Thyroid gland (tissue), 4 donors: ENCODE measurements at regions not wholly inside any gene's neighbourhood (a gene's known extent, or its start where the extent isn't known, plus 50 kb on each side); places are given as distances from the start of the nearest gene placed in this dataset.

Experiments
- DNase-seq, 2 donors: peaks; one replicate each; pipeline ENCODE4 v3.0.0-alpha.2; 2019
- H3K27ac ChIP-seq, 3 donors: fragments of 200-600 bp; sonication (generic); 1 replicate in 2 of 3; 2 replicates in 1 of 3; pipeline ENCODE4 v1.5.1; 2016 to 2019; ENCODE audit warnings: mild to moderate bottlenecking in 1 of 3, moderate library complexity in 1 of 3
- H3K27me3 ChIP-seq: fragments of 200-600 bp; sonication (generic); one replicate; pipeline ENCODE4 v1.5.1; 2019
- H3K36me3 ChIP-seq, 2 donors: fragments of 200-600 bp; sonication (generic); one replicate each; pipeline ENCODE4 v1.5.1; 2016 to 2019
- H3K4me1 ChIP-seq, 2 donors: fragments of 200-600 bp; sonication (generic); one replicate each; pipeline ENCODE4 v1.5.1; 2017 to 2019
- H3K4me3 ChIP-seq, 3 donors: fragments of 200-600 bp; sonication (generic); replicated peaks in 1 of 3; 1 replicate in 2 of 3; 2 replicates in 1 of 3; pipeline ENCODE4 v1.5.1; 2016; ENCODE audit warnings: mild to moderate bottlenecking in 1 of 3
- H3K9me3 ChIP-seq: fragments of 200-600 bp; sonication (generic); one replicate; pipeline ENCODE4 v1.5.1; 2017
- CTCF ChIP-seq, 6 experiments: fragments of 200-600 bp in 3 of 6; fragments of 450-650 bp in 3 of 6; sonication (generic) in 3 of 6; IDR thresholded peaks; one replicate each; pipeline ENCODE4 v1.5.1; 2016 to 2019; ENCODE audit warnings: antibody characterized with exemption in 6 of 6, mild to moderate bottlenecking in 2 of 6, inconsistent platforms in 1 of 6, moderate library complexity in 1 of 6
- POLR2A ChIP-seq, 2 donors: fragments of 450-650 bp; IDR thresholded peaks; one replicate each; pipeline ENCODE4 v1.6.1; 2017; ENCODE audit warnings: antibody characterized with exemption in 2 of 2, mild to moderate bottlenecking in 2 of 2, moderate library complexity in 1 of 2
- WGBS, 2 donors: methylation state at CpG; one replicate each; pipeline ENCODE4 v1.1.5; 2017; 5-methylcytosine and 5-hydroxymethylcytosine counted together
- intact Hi-C: fragments of 100-400 bp; cut with DNase I; formaldehyde crosslinking; loops from one replicate; pipeline ENCODE4 v1.15.1; 2023

DNA sequence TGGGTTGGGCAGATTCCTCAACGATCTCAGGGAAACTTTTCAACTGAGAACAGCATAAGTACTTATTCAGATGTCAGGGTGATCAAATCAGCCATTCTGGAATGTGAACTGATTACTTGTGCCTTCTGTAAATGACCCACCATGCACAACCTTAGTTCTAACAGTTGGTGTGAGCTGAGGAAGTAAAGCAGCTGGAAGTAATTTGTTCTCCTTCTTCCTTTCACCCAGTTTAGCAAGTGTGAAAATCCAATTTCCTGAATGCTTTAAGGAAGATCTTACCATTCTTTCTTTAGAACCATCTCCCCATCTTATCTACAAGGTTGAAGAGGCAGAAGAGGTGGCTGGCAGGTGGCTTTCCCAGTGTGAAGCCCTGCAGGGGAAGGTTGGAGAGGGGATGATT is 781.6 kb downstream of the ETS1 start:
- no peak overlapping the region for H3K27ac ChIP-seq
- peaks cover 5 to 8% of the 10 kb centered on the region in 2 donors for H3K4me1 ChIP-seq
- 69 to 96% methylated on average over 1 of the region's 1 CpG for WGBS, 2 donors
- no peak for DNase-seq
- no peak overlapping the region for H3K4me3 ChIP-seq
- H3K9me3 ChIP-seq = no peaks in the 10 kb centered on the region
- H3K36me3 ChIP-seq = no peaks in the 10 kb centered on the region
- H3K27me3 ChIP-seq = no peaks in the 10 kb centered on the region
- TF ChIP-seq CTCF (IDR thresholded peaks at IDR 0.05) = no peak
- TF ChIP-seq POLR2A (IDR thresholded peaks at IDR 0.05) = no peak
- intact Hi-C loops = no loop called here

GRCh38 chr11:127804747-127805400 is 782.5 kb downstream of the ETS1 start:
- Histone ChIP-seq H3K9me3 (no peaks in the 10 kb centered on the region), H3K4me3 (no peak overlapping the region), H3K4me1 (peaks cover 5 to 8% of the 10 kb centered on the region in 2 donors), H3K36me3 (no peaks in the 10 kb centered on the region), H3K27ac (no peak overlapping the region), H3K27me3 (no peaks in the 10 kb centered on the region)
- intact Hi-C loops = no loop called here
- TF ChIP-seq POLR2A (IDR thresholded peaks at IDR 0.05) (no peak), CTCF (IDR thresholded peaks at IDR 0.05) (no peak)
- DNase-seq = no peak
- 51 to 54% methylated on average over 2 of the region's 2 CpGs for WGBS, 2 donors

- Histone ChIP-seq H3K36me3 (no peaks in the 10 kb centered on the region), H3K9me3 (no peaks in the 10 kb centered on the region), H3K27me3 (no peaks in the 10 kb centered on the region), H3K4me1 (peaks cover 5 to 8% of the 10 kb centered on the region in 2 donors), H3K27ac (no peak overlapping the region), H3K4me3 (no peak overlapping the region)
- no peak for DNase-seq
- intact Hi-C loops = no loop called here
- TF ChIP-seq POLR2A (IDR thresholded peaks at IDR 0.05) (no peak), CTCF (IDR thresholded peaks at IDR 0.05) (no peak)
Observed at GRCh38 chr11:127803755-127804154, 783.6 kb downstream of the ETS1 start.

DNA sequence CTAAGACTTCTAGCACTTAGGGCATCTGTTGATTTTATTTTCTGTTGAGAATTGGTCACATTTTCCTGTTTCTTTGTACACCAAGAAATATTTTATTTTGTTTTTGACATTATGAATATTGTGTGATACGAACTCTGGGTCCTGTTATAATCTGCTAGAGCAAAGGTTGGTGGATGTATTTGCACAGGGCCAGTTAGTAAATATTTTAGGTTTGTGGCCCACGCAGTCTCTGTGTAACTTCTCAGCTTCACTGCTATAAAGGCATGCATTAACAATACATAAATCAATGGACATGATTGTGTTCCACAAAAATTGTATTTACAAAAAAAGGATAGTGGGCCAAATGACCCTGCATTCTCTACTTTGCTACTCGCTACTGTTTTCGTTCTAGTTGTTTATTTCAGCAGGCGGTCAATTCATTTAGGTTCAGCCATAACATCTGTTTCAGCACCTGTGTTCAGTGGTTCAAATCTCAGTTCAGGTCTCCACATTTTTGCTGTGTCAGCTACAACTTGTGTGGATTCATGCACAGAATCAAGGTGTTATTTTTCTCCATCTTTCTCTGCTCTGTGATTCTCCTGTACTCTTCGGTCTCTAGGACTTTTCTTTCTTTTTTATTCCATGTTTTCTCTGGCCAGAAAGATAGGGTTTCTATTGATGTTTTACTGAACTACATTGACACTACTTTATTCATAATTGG is 786.2 kb downstream of the ETS1 start:
- 94 to 97% methylated on average over 6 of the region's 6 CpGs for WGBS, 2 donors
- no peak overlapping the region for H3K27ac ChIP-seq

More for the DNA sequence above, 786.2 kb downstream of the ETS1 start:
- TF ChIP-seq POLR2A (IDR thresholded peaks at IDR 0.05) (no peak), CTCF (IDR thresholded peaks at IDR 0.05) (no peak)
- no peaks in the 10 kb centered on the region for H3K36me3 ChIP-seq
- no peak for DNase-seq
- peaks cover 5 to 8% of the 10 kb centered on the region in 2 donors for H3K4me1 ChIP-seq
- intact Hi-C loops = no loop called here
- H3K4me3 ChIP-seq = no peak overlapping the region
- no peaks in the 10 kb centered on the region for H3K9me3 ChIP-seq
- no peaks in the 10 kb centered on the region for H3K27me3 ChIP-seq
